Lung (tissue), 11 donors: ENCODE measurements at regions not wholly inside any gene's neighbourhood (a gene's known extent, or its start where the extent isn't known, plus 50 kb on each side); places are given as distances from the start of the nearest gene placed in this dataset.
"Not testable (repeated sequence)": the region's sequence is repeated elsewhere in the genome, so short reads cannot be mapped to it uniquely, and the experiment has no call there.

Source experiments
- ATAC-seq: fragments of 200-7000 bp; cut with Tn5 transposase; one replicate; pipeline ENCODE4 v1.9.1; 2020; ENCODE audit warnings: moderate number of reproducible peaks; ENCODE audit not compliant: insufficient read depth, low FRiP score
- DNase-seq, 3 donors: peaks; one replicate each; pipeline ENCODE4 v3.0.0-alpha.2; 2013 to 2017
- H3K27ac ChIP-seq, 2 donors: one replicate each; pipeline ENCODE4 v1.5.1; 2013; ENCODE audit warnings: mild to moderate bottlenecking in 2 of 2, moderate library complexity in 2 of 2, control low read depth in 1 of 2, inconsistent platforms in 1 of 2, low read depth in 1 of 2, low read length in 1 of 2
- H3K27me3 ChIP-seq, 3 donors: one replicate each; pipeline ENCODE4 v1.5.1; 2013; ENCODE audit warnings: low read length in 2 of 3; ENCODE audit not compliant: control insufficient read depth in 3 of 3, insufficient read depth in 3 of 3
- H3K36me3 ChIP-seq, 4 donors: one replicate each; pipeline ENCODE4 v1.5.1; 2013; ENCODE audit warnings: low read length in 4 of 4, mild to moderate bottlenecking in 1 of 4, moderate library complexity in 1 of 4; ENCODE audit not compliant: control insufficient read depth in 4 of 4, insufficient read depth in 4 of 4
- H3K4me1 ChIP-seq, 5 donors: one replicate each; pipeline ENCODE4 v1.5.1; 2013; ENCODE audit warnings: low read length in 5 of 5, mild to moderate bottlenecking in 2 of 5, moderate library complexity in 1 of 5; ENCODE audit not compliant: control insufficient read depth in 5 of 5, insufficient read depth in 5 of 5
- H3K4me3 ChIP-seq: one replicate; pipeline ENCODE4 v1.5.1; 2013; ENCODE audit warnings: mild to moderate bottlenecking, control low read depth, moderate library complexity
- H3K9ac ChIP-seq, 2 donors: one replicate each; pipeline ENCODE4 v1.5.1; 2013; ENCODE audit warnings: low read length in 2 of 2, control low read depth in 1 of 2; ENCODE audit not compliant: insufficient read depth in 1 of 2
- H3K9me3 ChIP-seq, 4 donors: one replicate each; pipeline ENCODE4 v1.5.1; 2013; ENCODE audit warnings: low read length in 3 of 4, mild to moderate bottlenecking in 1 of 4, moderate library complexity in 1 of 4; ENCODE audit not compliant: control insufficient read depth in 4 of 4, insufficient read depth in 3 of 4
- WGBS, 2 donors: extraction: QIAGEN DNeasy Blood & Tissue Kit; methylation state at CpG; one replicate each; pipeline ENCODE4 v1.1.7; 2013; 5-methylcytosine and 5-hydroxymethylcytosine counted together
- TF ChIP-seq, protein P1 (sequence below): IDR thresholded peaks from 2 replicates; pipeline ENCODE4 v1.5.1; 2012; ENCODE audit warnings: mild to moderate bottlenecking; ENCODE audit errors: control extremely low read depth, extremely low read depth
- donor health status: control.
- donor health status: control.
- donor health status: Bipolar disorder and iron deficiency.
- donor health status: healthy.
- donor health status: DM: yes; HTN: yes; CAD: no.

DNA sequence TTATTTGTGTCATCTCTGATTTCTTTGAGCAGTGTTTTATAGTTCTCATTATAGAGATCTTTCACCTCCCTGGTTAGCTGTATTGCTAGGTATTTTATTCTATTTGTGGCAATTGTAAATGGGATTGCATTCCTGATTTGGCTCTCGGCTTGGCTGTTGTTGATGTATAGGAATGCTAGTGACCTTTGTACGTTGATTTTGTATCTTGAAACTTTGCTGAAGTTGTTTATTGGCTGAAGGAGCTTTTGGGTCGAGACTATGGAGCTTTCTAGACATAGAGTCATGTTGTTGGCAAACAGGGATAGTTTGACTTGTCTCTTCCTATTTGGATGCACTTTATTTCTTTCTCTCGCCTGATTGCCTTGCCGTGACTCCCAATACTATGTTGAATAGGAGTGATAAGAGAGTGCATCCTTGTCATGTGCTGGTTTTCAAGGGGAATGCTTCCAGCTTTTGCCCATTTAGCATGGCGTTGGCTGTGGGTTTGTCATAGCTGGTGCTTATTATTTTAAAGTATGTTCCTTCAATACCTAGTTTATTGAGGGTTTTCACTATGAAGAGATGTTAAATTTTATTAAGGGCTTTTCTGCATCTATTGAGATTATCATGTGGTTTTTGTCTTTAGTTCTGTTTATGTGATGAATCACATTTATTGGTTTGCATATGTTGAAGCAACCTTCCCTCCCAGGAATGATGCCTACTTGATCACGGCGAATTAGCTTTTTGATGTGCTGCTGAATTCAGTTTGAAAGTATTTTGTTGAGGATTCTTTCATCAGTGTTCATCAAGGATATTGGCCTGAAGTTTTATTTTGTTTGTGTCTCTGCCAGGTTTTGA is 72.7 kb upstream of the BOD1L1 start:
- Histone ChIP-seq H3K9ac (no peak overlapping the region), H3K27me3 (no peaks in the 10 kb centered on the region), H3K36me3 (no peaks in the 10 kb centered on the region), H3K4me3 (no peak overlapping the region), H3K9me3 (no peaks in the 10 kb centered on the region), H3K27ac (no peak overlapping the region), H3K4me1 (peaks cover 0 to 2% (median 0%) of the 10 kb centered on the region in 5 donors)
- TF ChIP-seq, protein P1, sequence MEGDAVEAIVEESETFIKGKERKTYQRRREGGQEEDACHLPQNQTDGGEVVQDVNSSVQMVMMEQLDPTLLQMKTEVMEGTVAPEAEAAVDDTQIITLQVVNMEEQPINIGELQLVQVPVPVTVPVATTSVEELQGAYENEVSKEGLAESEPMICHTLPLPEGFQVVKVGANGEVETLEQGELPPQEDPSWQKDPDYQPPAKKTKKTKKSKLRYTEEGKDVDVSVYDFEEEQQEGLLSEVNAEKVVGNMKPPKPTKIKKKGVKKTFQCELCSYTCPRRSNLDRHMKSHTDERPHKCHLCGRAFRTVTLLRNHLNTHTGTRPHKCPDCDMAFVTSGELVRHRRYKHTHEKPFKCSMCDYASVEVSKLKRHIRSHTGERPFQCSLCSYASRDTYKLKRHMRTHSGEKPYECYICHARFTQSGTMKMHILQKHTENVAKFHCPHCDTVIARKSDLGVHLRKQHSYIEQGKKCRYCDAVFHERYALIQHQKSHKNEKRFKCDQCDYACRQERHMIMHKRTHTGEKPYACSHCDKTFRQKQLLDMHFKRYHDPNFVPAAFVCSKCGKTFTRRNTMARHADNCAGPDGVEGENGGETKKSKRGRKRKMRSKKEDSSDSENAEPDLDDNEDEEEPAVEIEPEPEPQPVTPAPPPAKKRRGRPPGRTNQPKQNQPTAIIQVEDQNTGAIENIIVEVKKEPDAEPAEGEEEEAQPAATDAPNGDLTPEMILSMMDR = no peak
- 69 to 77% methylated on average over 8 of the region's 8 CpGs for WGBS, 2 donors
- DNase-seq (no peak), ATAC-seq (no peak)

DNA sequence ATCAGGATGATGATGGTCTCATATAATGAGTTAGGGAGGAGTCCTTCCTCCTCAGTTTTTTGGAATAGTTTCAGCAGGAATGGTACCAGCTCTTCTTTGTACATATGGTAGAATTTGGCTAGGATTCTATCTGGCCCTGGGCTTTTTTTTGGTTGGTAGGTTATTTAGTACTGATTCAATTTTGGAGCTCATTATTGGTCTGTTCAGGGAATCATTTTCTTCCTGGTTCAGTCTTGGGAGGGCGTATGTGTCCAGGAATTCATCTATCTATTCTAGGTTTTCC is 73.3 kb upstream of the BOD1L1 start:
- not testable (repeated sequence) for H3K27ac ChIP-seq, H3K36me3 ChIP-seq, DNase-seq, H3K4me1 ChIP-seq, H3K4me3 ChIP-seq, H3K27me3 ChIP-seq, ATAC-seq, H3K9me3 ChIP-seq, H3K9ac ChIP-seq
- 82 to 93% methylated on average over 1 of the region's 1 CpG for WGBS, 2 donors

- Histone ChIP-seq H3K4me1 (peaks cover 0 to 3% (median 0%) of the 10 kb centered on the region in 5 donors), H3K9me3 (no peaks in the 10 kb centered on the region), H3K9ac (no peak overlapping the region), H3K27me3 (no peaks in the 10 kb centered on the region), H3K4me3 (no peak overlapping the region), H3K36me3 (no peaks in the 10 kb centered on the region), H3K27ac (no peak overlapping the region)
- DNase-seq = no peak
- TF ChIP-seq, protein P1 = no peak
- ATAC-seq = no peak
- 74 to 88% methylated on average over 2 of the region's 2 CpGs for WGBS, 2 donors
Measured at GRCh38 chr4:13701937-13702446, 74.5 kb upstream of the BOD1L1 start.

DNA sequence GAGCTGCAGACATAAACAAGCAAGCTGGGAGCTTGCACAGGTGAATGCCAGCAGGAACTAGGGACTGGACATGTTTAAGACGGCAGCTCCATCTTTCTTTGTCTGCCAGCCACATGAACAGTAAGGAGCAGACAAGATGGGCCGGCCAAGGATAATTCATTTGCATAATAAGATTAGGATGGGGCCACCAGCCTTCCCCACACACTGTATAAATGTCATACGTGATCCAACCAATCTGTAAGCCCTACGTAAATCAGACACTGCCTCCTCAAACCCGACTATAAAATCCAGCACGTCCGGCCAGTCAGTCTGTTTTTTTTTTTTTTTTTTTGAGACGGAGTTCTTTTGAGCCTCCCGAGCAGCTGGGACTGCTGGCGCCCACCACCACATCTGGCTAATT is 75.6 kb upstream of the BOD1L1 start:
- no peaks in the 10 kb centered on the region for H3K9me3 ChIP-seq
- DNase-seq (no peak), ATAC-seq (no peak)
- no peaks in the 10 kb centered on the region for H3K36me3 ChIP-seq
- no peaks in the 10 kb centered on the region for H3K27me3 ChIP-seq
- H3K4me3 ChIP-seq = no peak overlapping the region
- TF ChIP-seq, protein P1 = no peak
- H3K4me1 ChIP-seq = peaks cover 0 to 3% (median 0%) of the 10 kb centered on the region in 5 donors
- H3K9ac ChIP-seq = no peak overlapping the region
- WGBS, 2 donors = 91 to 94% methylated on average over 9 to 10 of the region's 10 CpGs
- no peak overlapping the region for H3K27ac ChIP-seq
